Nephron (organoid): ENCODE measurements at regions not wholly inside any gene's neighbourhood (a gene's known extent, or its start where the extent isn't known, plus 50 kb on each side); places are given as distances from the start of the nearest gene placed in this dataset.

Experiments
- H3K27ac Mint-ChIP-seq, 3 experiments: 2 replicates each; pipeline ENCODE4 v1.8.0; 2020; ENCODE audit warnings: mixed read lengths in 3 of 3, mild to moderate bottlenecking in 2 of 3, moderate library complexity in 1 of 3
- H3K27me3 Mint-ChIP-seq: 2 replicates; pipeline ENCODE4 v1.8.0; 2021; ENCODE audit warnings: low read depth, mild to moderate bottlenecking, moderate library complexity, mixed read lengths
- H3K36me3 Mint-ChIP-seq: 2 replicates; pipeline ENCODE4 v1.8.0; 2020; ENCODE audit warnings: low read depth, mixed read lengths
- H3K4me1 Mint-ChIP-seq: 2 replicates; pipeline ENCODE4 v1.8.0; 2020; ENCODE audit warnings: mixed read lengths
- H3K4me3 Mint-ChIP-seq, 3 experiments: 2 replicates each; pipeline ENCODE4 v1.8.0; 2020; ENCODE audit warnings: mild to moderate bottlenecking in 3 of 3, mixed read lengths in 3 of 3, moderate library complexity in 2 of 3
- H3K9me3 Mint-ChIP-seq: 2 replicates; pipeline ENCODE4 v1.8.0; 2020; ENCODE audit warnings: mixed read lengths
- TF ChIP-seq, protein P1 (sequence below), 3 experiments: fragments of 200-600 bp; sonication (generic); IDR thresholded peaks; one replicate each; pipeline ENCODE4 v1.5.0; 2021; ENCODE audit warnings: antibody characterized with exemption in 3 of 3; ENCODE audit not compliant: unreplicated experiment in 3 of 3

DNA sequence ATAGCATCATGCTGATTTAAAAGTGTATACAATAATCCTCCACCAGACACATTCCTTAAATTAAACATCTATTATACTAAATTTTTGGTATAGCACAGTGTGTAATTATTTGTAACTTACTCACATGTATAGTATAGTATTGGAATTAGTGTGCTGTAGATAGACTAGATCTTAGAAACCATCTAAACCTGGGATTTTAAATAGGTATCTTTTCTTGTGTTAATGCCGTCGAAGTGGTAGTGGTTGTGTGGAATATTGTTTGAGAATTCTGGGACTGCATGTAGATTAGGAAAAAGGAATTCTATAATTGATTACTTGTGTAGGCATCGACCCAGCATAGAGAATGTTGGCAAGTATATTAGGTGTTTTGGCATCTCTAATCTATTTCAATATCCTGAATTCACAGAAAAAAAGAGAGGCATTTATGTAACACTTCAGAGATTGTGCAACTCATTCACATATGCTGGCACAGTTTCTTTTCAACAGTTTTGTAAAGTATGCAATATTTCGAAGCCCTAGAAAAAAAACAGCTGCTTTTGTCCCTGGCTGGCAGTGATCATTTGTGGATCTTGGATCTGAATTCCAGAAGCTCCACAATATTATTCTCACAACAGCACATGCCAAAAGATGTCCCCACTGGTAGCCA lies 145.5 kb upstream of the AGR3 start:
- no peak overlapping the region for H3K4me3 Mint-ChIP-seq
- H3K36me3 Mint-ChIP-seq = no peaks in the 10 kb centered on the region
- no peaks in the 10 kb centered on the region for H3K4me1 Mint-ChIP-seq
- H3K27me3 Mint-ChIP-seq = no peaks in the 10 kb centered on the region
- TF ChIP-seq, protein P1, sequence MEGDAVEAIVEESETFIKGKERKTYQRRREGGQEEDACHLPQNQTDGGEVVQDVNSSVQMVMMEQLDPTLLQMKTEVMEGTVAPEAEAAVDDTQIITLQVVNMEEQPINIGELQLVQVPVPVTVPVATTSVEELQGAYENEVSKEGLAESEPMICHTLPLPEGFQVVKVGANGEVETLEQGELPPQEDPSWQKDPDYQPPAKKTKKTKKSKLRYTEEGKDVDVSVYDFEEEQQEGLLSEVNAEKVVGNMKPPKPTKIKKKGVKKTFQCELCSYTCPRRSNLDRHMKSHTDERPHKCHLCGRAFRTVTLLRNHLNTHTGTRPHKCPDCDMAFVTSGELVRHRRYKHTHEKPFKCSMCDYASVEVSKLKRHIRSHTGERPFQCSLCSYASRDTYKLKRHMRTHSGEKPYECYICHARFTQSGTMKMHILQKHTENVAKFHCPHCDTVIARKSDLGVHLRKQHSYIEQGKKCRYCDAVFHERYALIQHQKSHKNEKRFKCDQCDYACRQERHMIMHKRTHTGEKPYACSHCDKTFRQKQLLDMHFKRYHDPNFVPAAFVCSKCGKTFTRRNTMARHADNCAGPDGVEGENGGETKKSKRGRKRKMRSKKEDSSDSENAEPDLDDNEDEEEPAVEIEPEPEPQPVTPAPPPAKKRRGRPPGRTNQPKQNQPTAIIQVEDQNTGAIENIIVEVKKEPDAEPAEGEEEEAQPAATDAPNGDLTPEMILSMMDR (IDR thresholded peaks at IDR 0.05; ENCODE audit: unreplicated experiment in 3 of 3) = no peak
- H3K27ac Mint-ChIP-seq = no peak overlapping the region
- H3K9me3 Mint-ChIP-seq = peaks cover 2% of the 10 kb centered on the region

GRCh38 chr7:17027789-17028152 lies 146.0 kb upstream of the AGR3 start:
- Mint-ChIP-seq H3K27ac (no peak overlapping the region), H3K9me3 (peaks cover 2% of the 10 kb centered on the region), H3K36me3 (no peaks in the 10 kb centered on the region), H3K4me3 (no peak overlapping the region), H3K4me1 (no peaks in the 10 kb centered on the region), H3K27me3 (no peaks in the 10 kb centered on the region)
- TF ChIP-seq, protein P1 (IDR thresholded peaks at IDR 0.05; ENCODE audit: unreplicated experiment in 3 of 3) = no peak

GRCh38 chr7:17029150-17029549 lies 147.4 kb upstream of the AGR3 start:
- Mint-ChIP-seq H3K4me3 (no peak overlapping the region), H3K9me3 (peaks cover 2% of the 10 kb centered on the region), H3K4me1 (no peaks in the 10 kb centered on the region), H3K27ac (no peak overlapping the region), H3K27me3 (no peaks in the 10 kb centered on the region), H3K36me3 (no peaks in the 10 kb centered on the region)
- TF ChIP-seq, protein P1 (IDR thresholded peaks at IDR 0.05; ENCODE audit: unreplicated experiment in 3 of 3) = no peak

- TF ChIP-seq, protein P1 (IDR thresholded peaks at IDR 0.05; ENCODE audit: unreplicated experiment in 3 of 3) = no peak
- no peak overlapping the region for H3K4me3 Mint-ChIP-seq
- H3K9me3 Mint-ChIP-seq = peaks cover 2% of the 10 kb centered on the region
- no peaks in the 10 kb centered on the region for H3K27me3 Mint-ChIP-seq
- no peaks in the 10 kb centered on the region for H3K36me3 Mint-ChIP-seq
- no peaks in the 10 kb centered on the region for H3K4me1 Mint-ChIP-seq
- no peak overlapping the region for H3K27ac Mint-ChIP-seq
Measured at GRCh38 chr7:17030559-17030958, 148.8 kb upstream of the AGR3 start.

- Mint-ChIP-seq H3K27ac (no peak overlapping the region), H3K4me1 (no peaks in the 10 kb centered on the region), H3K9me3 (peaks cover 2% of the 10 kb centered on the region), H3K36me3 (no peaks in the 10 kb centered on the region), H3K27me3 (no peaks in the 10 kb centered on the region), H3K4me3 (no peak overlapping the region)
- TF ChIP-seq, protein P1 (IDR thresholded peaks at IDR 0.05; ENCODE audit: unreplicated experiment in 3 of 3) = no peak
Measured at GRCh38 chr7:17031906-17032551, 150.2 kb upstream of the AGR3 start.

GRCh38 chr7:17033245-17033644 lies 151.5 kb upstream of the AGR3 start:
- Mint-ChIP-seq H3K9me3 (no peaks in the 10 kb centered on the region), H3K27ac (no peak overlapping the region), H3K36me3 (no peaks in the 10 kb centered on the region), H3K27me3 (no peaks in the 10 kb centered on the region), H3K4me1 (peaks cover 5% of the 10 kb centered on the region), H3K4me3 (no peak overlapping the region)
- TF ChIP-seq, protein P1 (IDR thresholded peaks at IDR 0.05; ENCODE audit: unreplicated experiment in 3 of 3) = no peak
